Retina (tissue), 1 donor: ENCODE measurements at regions not wholly inside any gene's neighbourhood (a gene's known extent, or its start where the extent isn't known, plus 50 kb on each side); places are given as distances from the start of the nearest gene placed in this dataset.

Experiments
- DNase-seq: peaks from one replicate; pipeline ENCODE4 v3.0.0-alpha.2; 2016

- no peak for DNase-seq
These were observed 273.3 kb upstream of the ZPLD1 start for GRCh38 chr3:102161384-102162006.

GRCh38 chr3:102162251-102162650 is 272.6 kb upstream of the ZPLD1 start:
- DNase-seq = no peak

- DNase-seq = no peak
These were observed 271.6 kb upstream of the ZPLD1 start for GRCh38 chr3:102163039-102163817.

GRCh38 chr3:102163818-102164154 is 271.0 kb upstream of the ZPLD1 start:
- DNase-seq = no peak

- DNase-seq = no peak
These were observed 269.4 kb upstream of the ZPLD1 start for GRCh38 chr3:102165367-102165766.

GRCh38 chr3:102169915-102170479 is 264.8 kb upstream of the ZPLD1 start:
- DNase-seq = no peak

- DNase-seq = no peak
These were observed 264.3 kb upstream of the ZPLD1 start for GRCh38 chr3:102170545-102170944.

- no peak for DNase-seq
These were observed 260.5 kb upstream of the ZPLD1 start for GRCh38 chr3:102174312-102174712.

- no peak for DNase-seq
These were observed 259.9 kb upstream of the ZPLD1 start for GRCh38 chr3:102174832-102175374.

- DNase-seq = no peak
These were observed 258.3 kb upstream of the ZPLD1 start for GRCh38 chr3:102176333-102177050.

GRCh38 chr3:102177075-102177755 is 257.6 kb upstream of the ZPLD1 start:
- no peak for DNase-seq

GRCh38 chr3:102178817-102179216 is 256.0 kb upstream of the ZPLD1 start:
- DNase-seq = no peak

GRCh38 chr3:102179326-102180177 is 255.3 kb upstream of the ZPLD1 start:
- no peak for DNase-seq

- DNase-seq = no peak
These were observed 254.4 kb upstream of the ZPLD1 start for GRCh38 chr3:102180280-102180931.

- no peak for DNase-seq
These were observed 253.5 kb upstream of the ZPLD1 start for GRCh38 chr3:102181175-102181920.

- DNase-seq = no peak
These were observed 252.7 kb upstream of the ZPLD1 start for GRCh38 chr3:102182162-102182561.

GRCh38 chr3:102183186-102183585 is 251.6 kb upstream of the ZPLD1 start:
- DNase-seq = no peak

- no peak for DNase-seq
These were observed 251.2 kb upstream of the ZPLD1 start for GRCh38 chr3:102183623-102184022.

GRCh38 chr3:102189541-102189940 is 245.3 kb upstream of the ZPLD1 start:
- no peak for DNase-seq

- no peak for DNase-seq
These were observed 244.7 kb upstream of the ZPLD1 start for GRCh38 chr3:102189956-102190723.
